GM18868 (cell line): ENCODE measurements at regions not wholly inside any gene's neighbourhood (a gene's known extent, or its start where the extent isn't known, plus 50 kb on each side); places are given as distances from the start of the nearest gene placed in this dataset.

ENCODE experiments used
- ATAC-seq: cut with Tn5 transposase; IDR thresholded peaks from one replicate; pipeline ENCODE4 v1.9.1; 2021; ENCODE audit warnings: mild to moderate bottlenecking, moderate library complexity; ENCODE audit not compliant: unreplicated experiment

DNA sequence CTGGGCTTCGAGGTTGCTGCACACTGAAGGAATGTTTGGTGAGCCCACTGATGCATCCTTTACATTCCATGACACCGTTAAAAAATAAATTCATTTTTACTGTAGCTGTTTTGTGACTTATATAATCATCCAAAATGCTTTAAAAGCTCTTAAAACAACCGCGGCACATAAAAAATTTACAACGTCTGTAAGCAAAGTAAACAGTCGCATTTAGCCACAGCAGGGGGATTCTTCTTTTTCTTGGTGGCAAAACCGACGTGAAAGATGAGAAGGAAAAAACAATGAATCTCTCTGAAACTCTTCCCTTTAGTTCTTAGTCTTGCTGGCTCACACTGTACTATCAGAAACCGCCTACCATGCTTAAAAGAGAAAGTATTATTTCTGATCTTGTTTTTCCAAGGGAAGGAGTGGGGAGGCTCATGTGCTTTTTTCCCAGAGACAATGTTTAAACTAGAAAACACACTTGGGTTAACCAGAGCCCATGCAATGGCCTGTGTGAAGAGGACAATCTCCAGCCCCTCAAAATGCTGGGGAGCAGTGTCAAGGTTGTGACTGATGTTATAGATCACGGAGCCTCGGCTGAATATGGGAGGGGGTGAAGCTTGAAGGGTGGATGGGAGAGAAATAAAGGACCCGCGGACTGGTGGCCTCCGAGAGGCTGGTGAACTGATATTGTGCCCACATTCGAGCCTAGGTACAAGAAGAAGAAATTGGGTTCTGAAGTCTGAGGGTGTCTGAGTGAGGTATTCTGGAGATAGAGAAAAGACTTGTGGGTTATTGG, 91.1 kb downstream of the IRF8 start:
- ATAC-seq, result no peak

DNA sequence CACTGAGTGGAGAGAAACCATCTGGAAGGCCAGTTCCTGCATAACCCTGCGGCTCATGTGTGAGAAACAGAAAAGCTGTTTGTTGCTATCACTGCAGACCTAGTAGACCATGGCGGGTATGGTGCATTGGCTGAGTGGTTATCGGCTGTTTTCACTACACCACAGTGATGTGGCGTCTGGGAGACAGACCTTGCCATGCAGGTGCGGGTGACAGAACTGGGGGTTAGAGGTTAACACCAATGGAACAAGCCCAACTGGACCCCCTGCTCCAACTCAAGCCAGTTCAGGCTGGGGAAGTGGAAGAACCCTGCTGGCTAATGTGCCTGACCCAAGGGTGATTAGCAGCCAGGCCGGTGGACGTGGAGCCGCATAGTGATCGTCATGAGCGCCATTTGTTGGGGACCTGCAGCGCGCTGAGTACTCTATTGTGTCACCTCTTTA, 91.9 kb downstream of the IRF8 start:
- no peak for ATAC-seq

DNA sequence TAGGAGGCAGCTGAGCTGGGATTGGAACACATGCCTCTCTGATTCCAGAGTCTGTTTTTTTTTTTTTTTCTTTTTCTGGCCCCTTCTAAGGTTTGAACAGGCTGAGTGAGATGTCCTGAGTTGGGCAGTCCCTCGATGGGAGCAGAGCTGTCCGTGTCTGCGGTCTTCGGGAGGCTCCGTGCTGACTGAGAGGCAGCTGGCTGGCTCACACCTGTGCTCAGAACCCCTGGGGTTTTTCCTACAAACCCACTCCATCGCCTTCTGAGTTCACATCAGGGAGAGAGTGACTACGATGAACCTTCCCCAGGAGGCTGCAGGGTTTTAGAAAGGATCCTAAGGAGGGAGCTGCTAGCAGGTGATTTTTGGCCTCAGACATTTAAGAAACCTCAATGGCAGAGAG, 92.5 kb downstream of the IRF8 start:
- no peak for ATAC-seq

GRCh38 chr16:85991856-85992255, 92.9 kb downstream of the IRF8 start:
- no peak for ATAC-seq

- no peak for ATAC-seq
These were observed 93.4 kb downstream of the IRF8 start for GRCh38 chr16:85992359-85992758.

DNA sequence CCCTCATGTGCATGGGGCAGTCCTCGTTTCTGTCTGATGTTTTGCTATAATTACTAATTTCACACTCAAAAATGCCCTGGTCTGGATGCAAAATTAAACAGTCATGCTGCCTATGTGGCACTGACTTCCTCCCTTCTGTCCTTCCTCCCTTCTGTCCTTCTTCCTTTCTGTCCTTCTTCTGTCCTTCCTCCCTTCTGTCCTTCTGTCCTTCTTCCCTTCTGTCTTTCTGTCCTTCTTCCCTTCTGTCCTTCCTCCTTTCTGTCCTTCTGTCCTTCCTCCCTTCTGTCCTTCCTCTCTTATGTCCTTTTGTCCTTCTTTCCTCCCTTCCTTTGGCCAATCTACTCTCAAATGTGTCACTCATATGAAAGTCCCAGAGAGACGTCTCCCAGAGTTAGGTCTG, 93.8 kb downstream of the IRF8 start:
- ATAC-seq, result no peak

- peak; percentile 39 for ATAC-seq
These were observed 95.8 kb downstream of the IRF8 start for GRCh38 chr16:85994492-85995490.

- peak; percentile 40 for ATAC-seq
These were observed 96.8 kb downstream of the IRF8 start for GRCh38 chr16:85995541-85996423.

DNA sequence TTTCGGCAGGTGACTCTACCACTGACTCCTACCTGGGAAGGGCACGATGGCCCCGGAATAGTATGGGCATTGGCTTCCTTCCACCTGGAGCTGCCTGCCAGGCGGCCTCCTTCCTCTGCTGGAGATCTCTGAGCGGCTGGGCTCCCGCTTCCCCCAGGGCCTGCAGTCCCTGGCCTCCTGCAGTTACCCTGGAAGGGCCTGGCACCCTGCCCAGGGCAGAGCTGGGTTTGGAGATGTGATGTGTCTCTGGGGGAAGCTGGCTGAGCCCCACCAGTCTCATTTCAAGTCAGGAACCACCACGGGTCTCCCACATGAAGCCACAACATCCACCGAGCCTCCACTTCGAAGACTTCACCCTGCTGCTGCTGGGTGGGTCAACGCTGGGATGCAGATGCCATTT, 97.9 kb downstream of the IRF8 start:
- no peak for ATAC-seq

DNA sequence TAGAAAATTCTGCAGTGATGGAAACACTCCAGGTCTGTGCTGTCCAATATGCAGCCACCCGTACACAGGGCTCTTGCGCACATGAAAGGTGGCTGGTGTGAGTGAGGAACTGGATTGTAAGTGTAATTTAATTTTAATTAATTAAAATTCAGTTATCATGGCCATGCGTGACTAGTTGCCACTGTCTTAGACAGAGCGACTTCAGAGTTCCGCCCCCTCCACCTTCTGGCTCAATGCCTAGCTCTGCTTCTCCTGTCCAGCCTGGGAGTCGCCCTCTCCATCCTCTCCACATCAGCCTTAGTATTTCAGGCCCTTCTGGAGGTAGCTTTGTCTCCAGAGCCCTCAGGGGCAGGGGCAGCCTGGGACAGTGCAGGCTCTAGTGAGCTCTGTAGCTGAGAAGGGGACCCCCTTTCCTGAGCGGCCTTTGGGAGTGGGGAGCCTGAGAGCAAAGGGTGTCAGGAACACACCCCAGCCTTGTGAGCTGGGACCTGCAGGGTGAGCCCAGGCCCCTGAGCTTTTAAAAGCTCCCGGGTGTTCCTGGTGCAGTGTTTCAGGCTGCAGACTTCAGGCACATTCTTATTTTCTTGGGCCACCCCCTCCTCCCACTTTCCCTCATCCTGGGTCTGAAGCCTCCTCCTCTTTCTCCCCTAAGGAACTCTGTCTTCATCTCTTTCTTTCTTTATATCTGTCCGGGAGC, 99.4 kb downstream of the IRF8 start:
- no peak for ATAC-seq

DNA sequence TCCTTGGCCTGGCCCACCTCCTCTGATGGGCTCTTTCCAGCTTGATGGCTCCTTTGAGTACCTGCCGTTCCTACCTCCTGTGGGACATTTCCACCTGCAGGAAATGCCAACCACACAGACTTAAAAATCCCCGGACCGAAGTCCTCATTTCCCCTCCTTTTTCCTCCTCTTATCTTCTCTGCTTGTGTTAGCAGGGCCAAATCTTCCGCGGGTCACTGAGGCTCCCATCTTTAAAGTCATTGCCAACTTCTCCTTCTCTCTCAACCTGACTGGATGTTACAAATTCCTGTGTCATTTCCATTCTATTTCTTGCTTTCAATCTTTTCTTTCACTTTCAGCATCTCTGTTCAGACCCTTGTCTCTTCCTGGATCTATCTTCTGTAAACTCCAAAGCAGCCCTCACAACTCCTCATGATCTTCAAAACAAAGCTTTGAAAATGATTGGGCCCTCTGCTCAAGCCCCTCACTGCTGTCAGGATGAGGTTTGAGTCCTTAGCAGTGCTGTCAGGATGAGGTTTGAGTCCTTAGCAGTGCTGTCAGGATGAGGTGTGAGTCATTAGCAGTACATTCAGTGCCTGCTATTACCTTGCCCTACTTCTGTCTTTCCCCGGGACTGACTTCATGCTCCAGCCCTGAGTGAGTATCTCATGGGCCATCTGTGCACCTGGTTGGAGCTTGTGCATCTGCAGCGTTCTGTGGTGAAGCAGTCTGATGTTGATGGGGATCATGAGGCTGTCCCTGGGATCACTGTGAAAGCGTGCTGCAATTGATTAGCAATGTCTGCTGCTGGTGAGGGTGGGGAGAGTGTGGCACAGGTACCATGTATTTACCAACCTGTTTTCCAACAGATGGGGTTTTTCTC, 100.1 kb downstream of the IRF8 start:
- no peak for ATAC-seq

DNA sequence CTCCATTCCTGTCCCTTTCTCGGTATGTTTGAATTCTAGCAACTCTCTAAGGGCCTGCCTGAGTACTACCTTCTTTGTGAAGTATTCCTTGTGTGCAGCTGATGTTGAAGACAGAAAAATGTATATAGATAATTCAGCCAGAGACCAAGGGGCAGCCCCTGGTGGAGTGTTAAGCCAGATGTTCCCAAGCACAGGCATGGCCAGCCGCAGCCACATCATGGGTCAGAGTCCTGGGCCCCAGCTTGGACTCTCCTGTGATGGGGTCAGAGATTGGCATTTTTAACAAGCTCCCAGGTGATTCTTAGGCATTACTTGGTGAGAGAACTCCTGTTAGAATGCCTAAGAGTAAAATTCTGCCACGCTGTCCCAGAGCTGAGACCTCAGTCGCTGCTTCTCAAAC, 100.8 kb downstream of the IRF8 start:
- no peak for ATAC-seq

DNA sequence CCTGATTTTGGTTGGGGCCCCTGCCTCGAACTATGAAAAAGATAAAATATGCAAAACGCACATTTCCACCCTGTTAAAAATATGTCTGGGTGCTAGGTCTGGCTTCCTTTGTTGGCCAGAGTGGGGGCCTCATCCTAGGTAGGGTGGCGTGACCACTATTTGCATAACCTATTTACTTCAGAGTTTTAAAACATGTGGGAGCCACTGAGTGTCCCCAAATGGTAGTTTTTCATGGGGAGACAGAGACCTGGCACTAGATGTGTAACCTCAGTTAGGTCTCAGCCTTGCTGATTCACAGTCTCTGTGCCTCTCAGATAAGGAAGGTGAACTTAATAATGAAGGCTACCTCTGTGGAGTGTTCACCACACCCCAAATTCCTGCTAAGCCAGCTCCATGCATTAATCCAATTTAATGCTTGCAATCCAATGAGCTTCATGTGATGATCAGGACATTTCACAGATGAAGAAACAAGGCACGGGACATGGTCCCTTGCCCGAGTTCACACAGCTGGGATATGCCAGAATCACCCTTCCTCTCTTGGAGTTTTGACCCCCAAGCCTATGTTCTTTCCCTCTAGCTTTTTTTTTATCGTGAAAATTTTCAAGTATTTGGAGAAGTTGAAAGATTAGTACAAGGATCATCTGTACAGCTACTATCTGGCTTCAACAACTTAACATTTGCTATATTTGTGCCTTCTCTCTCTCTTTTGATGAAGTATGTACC, 103.4 kb downstream of the IRF8 start:
- no peak for ATAC-seq

DNA sequence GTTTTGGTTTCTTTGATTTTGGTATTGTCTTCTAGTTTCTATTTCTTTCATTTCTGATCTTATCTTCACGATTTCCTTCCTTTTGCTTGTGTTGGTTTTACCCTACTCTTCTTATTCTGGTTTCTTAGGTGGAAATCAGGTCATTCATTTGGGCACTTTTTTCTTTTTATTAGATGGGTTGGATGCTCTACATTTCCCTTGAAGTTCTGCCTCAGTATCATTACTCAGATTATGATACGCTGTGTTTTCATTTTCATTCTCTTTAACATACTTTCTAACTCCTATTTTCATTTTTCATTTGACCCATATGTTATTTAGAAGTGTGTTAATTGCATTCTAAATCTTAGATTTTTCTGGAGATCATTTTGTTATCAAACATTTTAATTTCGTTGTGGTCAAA, 108.6 kb downstream of the IRF8 start:
- ATAC-seq, result no peak

DNA sequence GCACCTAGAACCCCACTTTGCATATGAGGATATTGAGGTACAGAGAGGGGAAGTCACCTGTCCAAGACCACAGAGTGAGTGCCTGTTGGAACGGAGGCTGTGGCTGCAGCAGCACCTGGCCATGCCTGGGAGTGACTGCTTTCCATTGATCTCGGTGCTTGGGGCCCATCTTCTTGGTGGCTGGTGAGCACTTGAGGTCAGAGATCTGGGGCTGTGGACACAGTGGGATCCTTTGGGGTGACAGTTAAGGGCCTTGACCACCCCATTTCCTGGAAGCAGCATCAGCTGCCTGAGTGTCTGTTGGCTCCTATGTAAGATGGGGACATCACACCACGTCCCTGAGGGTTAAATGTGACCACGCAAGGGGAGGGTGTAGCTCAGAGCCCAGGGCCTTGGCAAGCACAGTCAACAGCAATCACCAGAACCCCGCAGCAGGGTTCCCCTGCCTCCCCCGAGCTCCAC, 111.7 kb downstream of the IRF8 start:
- ATAC-seq, result no peak

- ATAC-seq, result no peak
These were observed 112.6 kb downstream of the IRF8 start for GRCh38 chr16:86011532-86011931.

- no peak for ATAC-seq
These were observed 113.3 kb downstream of the IRF8 start for GRCh38 chr16:86012221-86012620.

DNA sequence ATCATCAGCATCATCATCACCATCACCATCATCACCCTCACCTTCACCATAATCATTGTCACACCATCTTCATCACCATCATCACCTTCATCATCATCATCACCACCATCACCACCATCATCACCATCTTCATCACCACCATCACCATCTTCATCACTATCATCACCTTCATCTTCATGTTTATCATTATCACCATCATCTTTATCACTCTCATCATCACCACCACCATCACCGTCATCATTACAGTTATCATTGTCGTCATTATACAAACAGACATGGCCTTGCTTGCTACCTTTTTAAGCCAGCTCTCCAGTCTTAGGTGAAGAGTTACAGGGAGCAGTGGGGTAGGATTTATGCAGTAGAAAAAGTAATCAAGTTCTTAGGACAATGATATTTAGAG, 114.9 kb downstream of the IRF8 start:
- no peak for ATAC-seq

DNA sequence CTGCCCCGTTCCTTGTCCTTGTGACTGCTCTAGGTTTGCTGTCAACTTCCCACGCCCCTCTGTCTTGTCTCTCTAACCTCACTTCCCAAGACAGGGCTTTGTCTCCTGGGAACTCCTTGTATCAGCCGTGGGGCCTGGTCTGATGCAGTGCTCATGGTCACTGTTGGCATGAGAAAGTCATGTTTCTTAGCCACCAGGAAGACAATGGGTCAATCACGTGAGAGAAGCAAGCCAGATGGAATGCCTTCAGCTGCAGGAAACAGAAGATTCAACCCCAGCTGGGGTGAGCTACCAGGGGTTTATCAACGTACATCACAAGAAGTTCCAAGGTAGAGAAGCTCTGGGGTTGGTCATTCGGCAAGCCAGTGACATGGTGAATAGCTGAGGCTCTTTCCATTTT, 116.6 kb downstream of the IRF8 start:
- ATAC-seq, result no peak
